Muscle of leg (tissue), 3 donors: ENCODE measurements at regions not wholly inside any gene's neighbourhood (a gene's known extent, or its start where the extent isn't known, plus 50 kb on each side); places are given as distances from the start of the nearest gene placed in this dataset.

Experiments
- DNase-seq: peaks from one replicate; pipeline ENCODE4 v3.0.0; 2013
- H3K27ac ChIP-seq: one replicate; pipeline ENCODE4 v1.5.1; 2013; ENCODE audit warnings: mild to moderate bottlenecking, low read length, control low read depth
- H3K27me3 ChIP-seq: one replicate; pipeline ENCODE4 v1.6.1; 2013; ENCODE audit warnings: low read length; ENCODE audit not compliant: control insufficient read depth, insufficient read depth
- H3K36me3 ChIP-seq: one replicate; pipeline ENCODE4 v1.6.1; 2013; ENCODE audit warnings: low read length; ENCODE audit not compliant: control insufficient read depth, insufficient read depth
- H3K4me1 ChIP-seq: one replicate; pipeline ENCODE4 v1.6.1; 2013; ENCODE audit warnings: low read length; ENCODE audit not compliant: control insufficient read depth, insufficient read depth
- H3K4me3 ChIP-seq: one replicate; pipeline ENCODE4 v1.5.1; 2013; ENCODE audit warnings: low read length, control low read depth
- H3K9me3 ChIP-seq: replicated peaks from 2 replicates; pipeline ENCODE4 v1.6.1; 2013; ENCODE audit warnings: low read depth, low read length; ENCODE audit not compliant: control insufficient read depth
- WGBS: methylation state at CpG from one replicate; pipeline ENCODE4 v1.1.5; 2013; ENCODE audit warnings: missing lambda C conversion rate; ENCODE audit not compliant: insufficient coverage; 5-methylcytosine and 5-hydroxymethylcytosine counted together

DNA sequence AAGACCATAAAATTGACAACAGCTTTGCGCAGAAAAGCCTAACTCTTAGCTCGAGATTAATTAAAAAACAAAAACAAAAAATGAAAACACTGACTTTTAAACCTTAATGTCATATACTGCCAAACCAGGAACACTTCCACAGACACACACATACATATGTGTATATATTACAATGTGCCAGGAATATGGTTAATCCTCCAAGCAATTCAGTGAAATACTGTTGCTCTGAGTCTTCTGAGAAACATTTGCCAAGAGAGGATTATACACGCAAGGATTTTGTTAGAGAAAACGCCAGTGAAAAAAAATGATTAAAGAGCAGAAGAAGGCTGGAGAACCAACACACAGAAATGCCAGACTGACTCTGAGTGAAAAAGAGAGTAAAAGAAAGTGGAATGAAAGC lies 116.7 kb upstream of the CHRM3 start:
- no peaks in the 10 kb centered on the region for H3K4me1 ChIP-seq
- WGBS = 25% methylated on average over 2 of the region's 4 CpGs

DNA sequence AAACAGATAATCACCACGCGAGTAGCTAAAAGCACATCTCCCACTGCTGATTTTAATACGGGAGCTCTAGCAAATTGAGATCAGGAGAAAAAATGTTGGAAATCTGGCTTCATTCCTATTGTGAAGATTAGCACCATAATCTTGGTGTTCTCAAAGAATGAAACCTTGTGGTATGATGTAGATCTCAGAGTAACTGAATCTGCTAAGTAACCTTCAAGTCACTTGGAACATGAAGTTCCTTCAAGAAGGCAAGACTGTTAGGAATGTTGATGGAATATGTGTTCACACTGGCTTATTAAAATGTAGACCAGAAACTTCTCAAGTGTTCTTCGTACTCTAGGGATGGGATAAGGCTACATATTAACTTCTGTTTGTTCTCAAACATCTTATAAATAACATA lies 117.4 kb upstream of the CHRM3 start:
- WGBS = no CpG with 5 or more reads among the region's 4 CpGs
- no peaks in the 10 kb centered on the region for H3K27me3 ChIP-seq
- no peaks in the 10 kb centered on the region for H3K4me1 ChIP-seq
- no peak for DNase-seq
- H3K9me3 ChIP-seq = no peaks in the 10 kb centered on the region
- H3K36me3 ChIP-seq = no peaks in the 10 kb centered on the region
- no peak overlapping the region for H3K27ac ChIP-seq
- no peak overlapping the region for H3K4me3 ChIP-seq

More for the DNA sequence above, 116.7 kb upstream of the CHRM3 start:
- Histone ChIP-seq H3K36me3 (no peaks in the 10 kb centered on the region), H3K27ac (no peak overlapping the region), H3K4me3 (no peak overlapping the region), H3K27me3 (no peaks in the 10 kb centered on the region), H3K9me3 (no peaks in the 10 kb centered on the region)
- DNase-seq = peak; percentile 10

DNA sequence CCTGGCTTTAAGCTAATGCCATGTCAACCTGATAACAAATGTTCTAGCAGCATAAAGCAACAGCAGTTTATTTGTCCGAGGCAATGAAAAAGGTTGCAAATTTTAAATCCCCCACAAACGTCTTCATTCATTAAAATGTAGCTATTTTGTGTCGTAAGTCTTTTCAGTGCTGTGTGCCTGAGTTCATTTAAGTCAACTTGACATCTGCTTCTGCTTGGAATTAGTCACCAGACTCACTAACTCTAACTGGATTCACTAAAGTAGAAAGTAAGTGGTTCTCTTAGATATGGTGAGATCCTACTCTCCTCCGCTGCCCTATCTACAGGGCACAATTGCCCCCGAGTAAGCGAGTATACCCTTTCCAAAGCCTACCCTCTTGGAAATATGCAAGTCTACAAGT lies 118.4 kb upstream of the CHRM3 start:
- no CpG with 5 or more reads among the region's 6 CpGs for WGBS
- H3K4me1 ChIP-seq = no peaks in the 10 kb centered on the region
- no peaks in the 10 kb centered on the region for H3K27me3 ChIP-seq
- no peak for DNase-seq
- H3K27ac ChIP-seq = no peak overlapping the region
- H3K4me3 ChIP-seq = no peak overlapping the region
- no peaks in the 10 kb centered on the region for H3K36me3 ChIP-seq
- H3K9me3 ChIP-seq = no peaks in the 10 kb centered on the region

DNA sequence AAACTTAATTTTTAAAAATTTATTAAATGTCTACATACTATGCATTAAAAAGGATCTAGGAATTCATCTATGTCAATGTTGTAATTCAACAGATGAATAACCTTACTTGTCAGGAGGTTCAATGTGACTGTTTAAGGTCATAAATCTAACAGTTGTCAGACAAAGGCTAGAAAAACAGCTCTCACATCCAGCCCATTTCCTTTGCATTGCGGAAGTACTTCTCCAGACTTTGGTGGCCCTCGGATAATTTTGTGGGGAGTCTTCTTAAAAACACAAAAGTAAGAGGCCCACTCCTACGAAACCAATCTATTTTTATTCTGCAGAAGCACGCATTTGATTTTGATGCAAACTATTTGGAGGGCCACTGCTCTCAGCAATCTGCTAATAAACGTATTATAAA lies 122.6 kb upstream of the CHRM3 start:
- H3K27me3 ChIP-seq = no peaks in the 10 kb centered on the region
- H3K27ac ChIP-seq = no peak overlapping the region
- no peaks in the 10 kb centered on the region for H3K36me3 ChIP-seq
- DNase-seq = no peak
- no peaks in the 10 kb centered on the region for H3K4me1 ChIP-seq
- H3K4me3 ChIP-seq = no peak overlapping the region
- no CpG with 5 or more reads among the region's 5 CpGs for WGBS
- H3K9me3 ChIP-seq = no peaks in the 10 kb centered on the region

DNA sequence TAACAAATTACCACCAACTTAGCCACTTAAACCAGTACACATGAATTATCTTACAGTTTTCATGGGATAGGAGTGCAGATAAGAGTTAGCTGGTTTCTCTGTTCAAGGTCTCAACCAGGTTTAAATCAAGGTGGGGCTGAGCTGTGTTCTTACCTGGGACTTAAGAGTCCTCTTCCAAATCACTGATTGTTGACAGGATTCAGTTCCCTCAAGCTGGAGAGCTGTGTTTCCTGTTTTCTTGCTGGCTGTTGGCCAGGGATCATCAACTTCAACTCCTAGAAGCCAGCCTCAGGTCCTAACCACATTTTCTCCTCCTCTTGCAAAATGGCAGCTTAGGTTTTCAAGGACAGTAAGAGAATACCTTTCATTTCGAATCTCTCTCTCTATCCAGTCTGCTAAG lies 123.8 kb upstream of the CHRM3 start:
- Histone ChIP-seq H3K4me3 (no peak overlapping the region), H3K4me1 (no peaks in the 10 kb centered on the region), H3K27ac (no peak overlapping the region), H3K27me3 (no peaks in the 10 kb centered on the region), H3K36me3 (no peaks in the 10 kb centered on the region), H3K9me3 (peaks cover under 1% of the 10 kb centered on the region)
- peak; percentile 7 for DNase-seq
- WGBS = no CpG with 5 or more reads among the region's 1 CpG

DNA sequence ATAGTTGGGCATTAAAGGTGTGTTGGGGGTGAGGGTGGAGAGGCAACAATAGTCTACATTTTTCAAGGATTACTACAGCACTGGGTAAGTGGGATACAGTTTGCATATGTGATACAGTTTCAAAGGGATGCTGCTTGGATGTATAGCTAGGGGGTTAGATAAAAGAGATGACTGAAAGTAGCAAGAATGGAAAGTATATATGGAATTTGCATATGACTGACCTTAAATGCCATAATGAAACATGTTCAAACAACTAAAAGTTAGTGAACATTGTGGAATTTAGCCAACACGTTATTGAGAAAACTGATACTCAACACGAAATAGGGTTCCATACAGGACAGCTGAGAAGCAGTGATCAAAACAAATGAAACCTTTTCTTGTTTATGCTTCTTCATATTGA lies 124.8 kb upstream of the CHRM3 start:
- no peak for DNase-seq
- H3K27me3 ChIP-seq = no peaks in the 10 kb centered on the region

DNA sequence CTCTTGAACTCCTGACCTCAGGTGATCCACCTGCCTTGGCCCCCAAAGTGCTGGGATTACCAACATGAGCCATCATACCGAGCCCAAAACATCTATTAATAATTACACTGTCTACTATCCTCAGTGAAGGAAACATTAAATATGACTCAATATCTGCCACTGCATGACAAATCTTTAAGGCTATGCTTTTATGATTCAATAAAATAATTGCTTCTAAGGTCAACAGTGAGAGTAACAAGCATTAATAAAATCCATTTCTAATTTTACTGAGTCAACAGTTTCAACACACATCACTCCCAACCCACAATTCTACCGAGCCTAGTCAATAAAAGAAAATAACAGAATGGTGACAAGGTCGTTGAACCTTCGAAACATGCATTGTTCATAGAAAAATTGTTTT lies 125.5 kb upstream of the CHRM3 start:
- Histone ChIP-seq H3K4me1 (no peaks in the 10 kb centered on the region), H3K36me3 (no peaks in the 10 kb centered on the region), H3K27ac (no peak overlapping the region), H3K27me3 (no peaks in the 10 kb centered on the region), H3K4me3 (no peak overlapping the region), H3K9me3 (peaks cover 8% of the 10 kb centered on the region)
- no peak for DNase-seq
- WGBS = no CpG with 5 or more reads among the region's 4 CpGs

More for the DNA sequence above, 124.8 kb upstream of the CHRM3 start:
- Histone ChIP-seq H3K9me3 (peaks cover 8% of the 10 kb centered on the region), H3K27ac (no peak overlapping the region), H3K36me3 (no peaks in the 10 kb centered on the region), H3K4me1 (no peaks in the 10 kb centered on the region), H3K4me3 (no peak overlapping the region)
- WGBS = 90% methylated on average over 2 of the region's 2 CpGs

DNA sequence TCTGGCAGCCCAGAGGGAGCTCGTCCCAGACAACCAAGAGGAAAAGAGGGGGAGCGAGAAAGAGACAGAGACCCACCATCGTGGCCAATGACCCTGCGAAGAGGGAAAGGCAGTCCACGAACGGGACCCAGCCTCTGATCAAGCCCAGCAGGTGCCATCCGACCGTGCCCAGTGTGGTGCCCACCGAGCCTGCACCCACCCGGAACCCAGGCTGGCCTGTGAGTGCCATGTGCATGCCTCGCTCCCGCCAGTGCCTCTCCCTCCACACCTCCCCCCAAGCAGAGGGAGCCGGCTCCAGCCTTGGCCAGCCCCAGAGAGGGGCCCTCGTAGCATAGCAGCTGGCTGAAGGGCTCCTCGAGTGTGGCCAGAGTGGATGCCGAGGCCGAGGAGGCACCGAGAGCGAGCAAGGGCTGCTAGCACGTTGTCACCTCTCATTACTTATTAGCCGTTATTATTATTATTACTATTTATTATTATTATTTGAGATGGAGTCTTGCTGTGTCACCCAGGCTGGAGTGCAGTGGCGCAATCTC lies 130.7 kb upstream of the CHRM3 start:
- no peak for DNase-seq
- H3K36me3 ChIP-seq = no peaks in the 10 kb centered on the region
- 86% methylated on average over 7 of the region's 22 CpGs for WGBS
- H3K4me3 ChIP-seq = no peak overlapping the region
- no peaks in the 10 kb centered on the region for H3K27me3 ChIP-seq
- H3K27ac ChIP-seq = no peak overlapping the region
- H3K9me3 ChIP-seq = peaks cover 8% of the 10 kb centered on the region
- H3K4me1 ChIP-seq = no peaks in the 10 kb centered on the region

DNA sequence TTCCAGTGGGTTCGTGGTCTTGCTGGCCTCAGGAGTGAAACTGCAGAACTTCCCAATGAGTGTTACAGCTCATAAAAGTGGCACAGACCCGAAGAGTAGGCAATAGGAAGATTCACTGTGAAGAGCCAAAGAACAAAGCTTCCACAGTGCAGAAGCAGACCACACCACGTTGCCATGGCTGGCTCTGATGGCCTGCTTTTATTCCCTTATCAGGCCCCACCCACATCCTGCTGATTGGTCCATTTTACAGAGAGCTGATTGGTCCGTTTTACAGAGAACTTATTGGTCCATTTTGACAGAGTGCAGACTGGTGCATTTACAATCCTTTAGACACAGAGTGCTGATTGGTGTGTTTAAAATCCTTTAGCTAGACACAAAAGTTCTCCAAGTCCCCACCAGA lies 131.4 kb upstream of the CHRM3 start:
- H3K27ac ChIP-seq = no peak overlapping the region
- H3K4me3 ChIP-seq = no peak overlapping the region
- no peaks in the 10 kb centered on the region for H3K27me3 ChIP-seq
- no peaks in the 10 kb centered on the region for H3K36me3 ChIP-seq
- no peak for DNase-seq
- no peaks in the 10 kb centered on the region for H3K4me1 ChIP-seq
- H3K9me3 ChIP-seq = peaks cover 8% of the 10 kb centered on the region
- WGBS = 70% methylated on average over 2 of the region's 4 CpGs

DNA sequence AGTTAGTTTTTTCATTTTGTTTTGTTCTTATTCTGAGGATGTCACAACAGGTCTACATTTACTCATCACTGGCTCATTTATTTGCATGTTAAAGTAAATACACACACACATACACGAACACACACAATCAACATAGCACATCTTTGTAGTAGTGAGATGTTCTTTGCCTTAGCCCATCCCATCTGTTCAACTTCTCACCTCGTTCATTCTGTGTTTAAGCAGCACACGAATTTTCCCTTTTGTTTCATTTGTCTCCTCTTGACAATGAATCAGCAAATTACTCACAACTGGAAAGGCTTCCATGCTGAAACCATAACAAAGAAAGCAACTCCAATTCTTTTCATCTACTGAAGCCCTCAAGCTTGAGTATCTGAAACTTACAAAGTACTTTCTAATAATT lies 133.3 kb upstream of the CHRM3 start:
- Histone ChIP-seq H3K9me3 (peaks cover 8% of the 10 kb centered on the region), H3K36me3 (no peaks in the 10 kb centered on the region), H3K4me3 (no peak overlapping the region), H3K27ac (no peak overlapping the region), H3K27me3 (no peaks in the 10 kb centered on the region), H3K4me1 (no peaks in the 10 kb centered on the region)
- no CpG with 5 or more reads among the region's 3 CpGs for WGBS
- no peak for DNase-seq

DNA sequence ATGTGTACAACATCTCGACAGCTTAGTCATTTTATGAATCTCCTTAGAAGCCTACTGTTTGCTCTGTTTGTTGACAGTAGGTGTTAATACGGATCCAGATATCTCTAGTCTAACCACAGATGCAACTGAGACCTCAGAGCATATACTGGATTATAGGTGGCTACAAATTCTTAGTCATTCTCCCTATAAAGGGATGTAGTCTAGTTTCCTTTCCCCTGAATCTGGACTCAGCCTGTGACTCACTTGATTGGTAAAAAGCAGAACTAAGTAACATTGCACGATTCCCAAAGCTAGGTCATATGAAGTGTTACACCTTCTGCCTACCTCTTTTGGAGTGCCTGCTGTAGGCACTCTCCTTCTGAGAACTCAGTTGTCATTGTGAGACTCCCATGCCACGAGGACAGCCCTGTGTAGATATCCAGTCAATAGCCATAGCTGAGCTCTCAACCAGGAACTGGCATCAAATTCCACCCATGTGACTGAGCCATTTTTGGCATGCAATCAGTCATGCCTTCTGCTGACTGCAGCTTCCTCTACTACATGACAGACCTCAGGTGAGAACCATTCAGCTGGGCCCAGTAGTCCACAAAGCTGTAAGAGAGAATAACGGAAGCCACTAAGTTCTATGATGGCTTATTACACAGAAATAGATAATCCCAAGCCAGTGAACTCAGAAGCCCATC lies 135.9 kb upstream of the CHRM3 start:
- no peak for DNase-seq
- H3K4me1 ChIP-seq = no peaks in the 10 kb centered on the region
- H3K9me3 ChIP-seq = no peaks in the 10 kb centered on the region
- no peaks in the 10 kb centered on the region for H3K27me3 ChIP-seq
- no peak overlapping the region for H3K4me3 ChIP-seq
- no peak overlapping the region for H3K27ac ChIP-seq
- 65% methylated on average over 2 of the region's 5 CpGs for WGBS
- H3K36me3 ChIP-seq = no peaks in the 10 kb centered on the region
